ENCODE measurements at regions not wholly inside any gene's neighbourhood (a gene's known extent, or its start where the extent isn't known, plus 50 kb on each side); places are given as distances from the start of the nearest gene placed in this dataset.
"Not testable (repeated sequence)": the region's sequence is repeated elsewhere in the genome, so short reads cannot be mapped to it uniquely, and the experiment has no call there.

DNA sequence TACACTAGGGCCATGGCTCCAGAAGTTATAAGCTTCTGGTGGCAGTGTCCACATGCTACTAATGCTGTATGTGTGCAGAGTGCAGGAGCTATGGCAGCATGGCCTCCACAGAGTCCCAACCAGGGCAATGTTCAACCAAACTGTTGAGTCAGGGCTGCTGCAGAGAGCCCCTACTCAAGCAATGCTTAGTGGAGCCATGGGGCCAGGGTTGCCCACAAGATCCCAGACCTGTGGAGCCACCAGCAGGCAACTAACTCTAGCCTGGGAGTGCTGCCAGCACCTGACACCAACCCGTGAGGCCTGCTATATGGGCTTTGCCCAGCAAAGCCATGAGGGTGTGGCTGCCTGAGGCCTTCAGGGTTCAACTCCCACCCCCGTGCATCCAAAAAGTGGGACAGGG is 655.2 kb downstream of the TBC1D22A start:
- Histone ChIP-seq H3K4me1 (ENCODE audit: insufficient read depth, low read length) (no peaks in the 10 kb centered on the region), H3K4me3 (ENCODE audit: low read length) (no peak overlapping the region), H3K36me3 (ENCODE audit: insufficient read depth, low read length) (no peaks in the 10 kb centered on the region), H3K9me3 (ENCODE audit: low read length) (no peaks in the 10 kb centered on the region), H3K27me3 (ENCODE audit: insufficient read depth, low read length) (no peaks in the 10 kb centered on the region), H2AFZ (ENCODE audit: low read depth, low read length) (no peak overlapping the region)

DNA sequence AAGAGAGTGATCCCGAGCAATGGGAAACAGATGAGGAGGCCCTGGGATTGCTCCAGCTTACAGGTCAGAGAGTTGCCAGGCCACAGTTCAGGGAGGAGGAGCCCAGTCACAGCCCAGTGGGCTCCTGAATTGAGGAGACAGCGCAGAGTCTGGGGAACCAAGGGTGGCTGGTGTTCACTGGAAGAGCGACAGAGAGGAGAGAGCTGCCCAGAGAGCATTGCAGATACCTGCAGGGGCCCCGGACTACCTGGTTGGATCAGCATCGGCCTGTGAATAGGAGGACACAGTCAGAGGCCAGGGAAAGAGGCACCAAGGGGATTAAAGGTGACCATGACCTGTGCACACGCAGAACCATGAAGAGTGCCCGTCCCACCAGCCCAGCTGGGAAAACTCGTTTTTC is 648.6 kb downstream of the TBC1D22A start:
- Histone ChIP-seq H2AFZ (ENCODE audit: low read depth, low read length) (no peak overlapping the region), H3K9me3 (ENCODE audit: low read length) (no peaks in the 10 kb centered on the region), H3K4me3 (ENCODE audit: low read length) (no peak overlapping the region), H3K36me3 (ENCODE audit: insufficient read depth, low read length) (no peaks in the 10 kb centered on the region), H3K27me3 (ENCODE audit: insufficient read depth, low read length) (no peaks in the 10 kb centered on the region), H3K4me1 (ENCODE audit: insufficient read depth, low read length) (no peaks in the 10 kb centered on the region)

DNA sequence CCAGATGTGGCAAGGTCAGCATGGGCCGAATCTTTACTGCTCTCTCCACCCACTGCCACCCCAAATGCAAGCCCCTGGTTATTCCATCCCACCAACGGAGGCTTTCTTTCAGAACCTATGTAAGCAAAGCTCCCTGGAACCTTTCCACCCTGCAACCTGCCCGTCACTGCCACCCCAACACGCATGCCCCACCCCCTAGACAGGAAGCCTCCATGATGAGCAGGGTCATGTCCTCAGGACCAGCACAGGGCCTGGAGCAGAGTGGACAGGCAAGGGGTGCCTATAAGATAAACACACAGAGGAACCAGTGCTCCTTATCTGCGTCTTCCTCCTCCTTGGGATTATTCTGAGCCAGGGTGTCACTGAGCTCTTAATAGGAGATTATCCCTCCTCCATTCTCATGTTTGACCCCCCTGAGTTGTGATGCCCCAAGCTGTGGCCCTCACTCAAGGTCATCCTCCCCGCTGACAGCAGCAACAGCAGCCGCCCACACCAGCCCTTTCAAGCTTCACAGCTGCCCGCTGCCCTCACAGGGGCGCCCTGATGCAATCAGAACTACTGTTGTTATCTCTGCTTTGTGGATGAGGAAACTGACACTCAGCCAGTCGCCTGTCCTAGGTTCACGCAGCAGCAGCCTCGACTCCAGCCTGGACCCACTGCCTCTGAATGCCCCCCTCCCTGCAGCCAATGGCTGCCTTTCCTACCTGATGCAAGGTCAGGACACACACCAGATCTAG is 647.3 kb downstream of the TBC1D22A start:
- Histone ChIP-seq H3K36me3 (ENCODE audit: insufficient read depth, low read length) (no peaks in the 10 kb centered on the region), H2AFZ (ENCODE audit: low read depth, low read length) (no peak overlapping the region), H3K4me1 (ENCODE audit: insufficient read depth, low read length) (no peaks in the 10 kb centered on the region), H3K27me3 (ENCODE audit: insufficient read depth, low read length) (no peaks in the 10 kb centered on the region), H3K4me3 (ENCODE audit: low read length) (no peak overlapping the region), H3K9me3 (ENCODE audit: low read length) (no peaks in the 10 kb centered on the region)

DNA sequence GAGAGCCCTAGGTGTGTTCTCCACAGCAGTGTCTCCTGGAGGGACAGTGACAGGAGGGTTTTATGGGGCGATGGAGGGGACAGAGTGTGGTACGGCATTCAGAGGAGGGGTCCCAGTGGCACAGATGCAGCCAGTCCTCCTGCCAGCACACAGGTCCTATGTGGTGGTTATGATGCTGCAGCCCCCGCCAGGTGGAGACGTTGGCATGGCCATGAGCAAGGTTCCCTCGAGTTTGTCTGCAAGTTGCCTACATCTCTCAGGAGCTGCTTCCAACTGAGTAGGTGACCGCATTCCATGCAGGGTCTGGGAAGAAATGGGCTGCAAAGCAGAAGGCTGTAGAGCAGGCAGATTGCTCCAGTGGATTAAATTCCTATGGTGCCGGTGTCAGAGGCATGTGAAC is 646.0 kb downstream of the TBC1D22A start:
- Histone ChIP-seq H3K36me3 (ENCODE audit: insufficient read depth, low read length) (no peaks in the 10 kb centered on the region), H3K4me3 (ENCODE audit: low read length) (no peak overlapping the region), H3K4me1 (ENCODE audit: insufficient read depth, low read length) (no peaks in the 10 kb centered on the region), H3K27me3 (ENCODE audit: insufficient read depth, low read length) (no peaks in the 10 kb centered on the region), H2AFZ (ENCODE audit: low read depth, low read length) (no peak overlapping the region), H3K9me3 (ENCODE audit: low read length) (no peaks in the 10 kb centered on the region)

DNA sequence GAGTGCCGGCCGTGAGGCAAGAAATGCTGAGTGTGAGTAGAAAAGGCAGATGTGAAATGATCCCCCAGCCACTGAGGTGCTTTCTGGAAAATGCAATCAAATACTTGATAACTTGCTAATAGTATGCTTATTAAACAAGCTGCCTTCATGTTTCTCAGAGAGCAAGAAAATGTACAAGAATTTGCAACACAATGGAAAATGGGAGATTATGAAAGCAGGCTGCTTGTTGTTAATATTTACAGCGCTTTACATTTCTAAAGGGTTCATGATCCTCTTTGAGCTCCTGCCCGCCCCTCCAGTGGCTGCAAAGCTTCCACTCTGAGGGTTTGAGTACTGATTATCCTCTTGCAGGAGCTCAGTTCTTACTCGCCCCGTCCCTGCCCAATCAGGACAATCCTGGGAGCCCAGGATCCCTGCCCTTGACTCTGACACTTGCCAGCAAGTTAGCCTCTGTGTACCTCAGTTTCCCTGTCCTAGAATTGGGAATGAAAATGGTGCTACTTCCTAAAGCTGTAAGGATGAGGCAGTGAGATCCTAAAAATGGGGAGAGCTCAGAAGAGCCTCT is 645.1 kb downstream of the TBC1D22A start:
- H2AFZ ChIP-seq (ENCODE audit: low read depth, low read length), result no peak overlapping the region
- no peaks in the 10 kb centered on the region for H3K9me3 ChIP-seq (ENCODE audit: low read length)
- peaks cover 3% of the 10 kb centered on the region for H3K27me3 ChIP-seq (ENCODE audit: insufficient read depth, low read length)
- H3K4me3 ChIP-seq (ENCODE audit: low read length), result no peak overlapping the region
- no peaks in the 10 kb centered on the region for H3K36me3 ChIP-seq (ENCODE audit: insufficient read depth, low read length)
- H3K4me1 ChIP-seq (ENCODE audit: insufficient read depth, low read length), result no peaks in the 10 kb centered on the region

DNA sequence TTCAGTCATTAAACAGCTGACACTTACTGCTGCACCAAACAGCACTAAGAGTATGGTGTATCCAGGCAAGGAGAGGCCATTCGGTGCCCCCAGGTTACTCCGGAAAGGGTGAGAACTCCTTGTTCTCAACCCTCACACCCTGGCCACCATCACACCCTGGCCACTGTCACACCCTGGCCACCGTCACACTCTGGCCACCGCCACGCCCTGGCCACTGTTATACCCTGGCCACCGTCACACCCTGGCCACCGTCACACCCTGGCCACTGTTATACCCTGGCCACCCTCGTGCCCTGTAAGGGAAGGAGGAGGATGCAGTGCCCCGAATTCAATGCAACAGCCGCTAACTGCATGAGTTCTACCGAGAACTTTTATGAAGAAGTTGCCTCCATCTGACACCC is 644.4 kb downstream of the TBC1D22A start:
- no peaks in the 10 kb centered on the region for H3K9me3 ChIP-seq (ENCODE audit: low read length)
- peaks cover 6% of the 10 kb centered on the region for H3K27me3 ChIP-seq (ENCODE audit: insufficient read depth, low read length)
- no peaks in the 10 kb centered on the region for H3K36me3 ChIP-seq (ENCODE audit: insufficient read depth, low read length)
- H2AFZ ChIP-seq (ENCODE audit: low read depth, low read length), result no peak overlapping the region
- no peaks in the 10 kb centered on the region for H3K4me1 ChIP-seq (ENCODE audit: insufficient read depth, low read length)
- no peak overlapping the region for H3K4me3 ChIP-seq (ENCODE audit: low read length)

DNA sequence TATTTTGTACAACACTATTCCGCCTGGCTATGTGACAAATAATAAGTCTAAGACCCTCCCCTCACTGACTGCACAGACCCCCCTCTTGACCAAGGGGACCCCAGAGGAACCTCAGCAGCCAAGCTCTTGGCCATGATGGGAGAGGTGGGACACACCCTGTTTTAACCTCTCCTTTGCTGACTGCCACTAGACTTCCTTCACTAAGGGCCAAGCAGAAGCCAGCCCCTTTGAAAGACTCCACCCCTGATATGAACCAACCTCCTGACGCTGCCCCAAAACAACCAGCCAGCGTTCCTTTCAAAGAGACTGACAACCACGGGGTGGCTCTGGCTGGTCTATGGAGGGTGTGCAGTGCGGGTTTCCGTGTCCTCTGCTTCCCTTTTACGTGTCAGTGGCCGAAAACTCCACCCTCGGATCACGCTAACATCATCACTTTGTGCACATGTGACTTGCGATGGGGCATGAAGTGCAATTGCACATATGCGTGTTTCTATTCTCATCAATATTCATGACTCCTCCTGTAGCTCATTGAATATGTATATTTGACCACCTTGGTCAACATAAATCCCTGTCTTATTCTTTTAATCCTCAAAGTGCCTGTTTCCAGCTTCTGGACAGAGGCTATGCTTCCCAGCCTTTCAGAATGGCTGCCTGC is 643.9 kb downstream of the TBC1D22A start:
- Histone ChIP-seq H3K9me3 (ENCODE audit: low read length) (no peaks in the 10 kb centered on the region), H3K36me3 (ENCODE audit: insufficient read depth, low read length) (no peaks in the 10 kb centered on the region), H3K4me3 (ENCODE audit: low read length) (no peak overlapping the region), H3K27me3 (ENCODE audit: insufficient read depth, low read length) (peaks cover 9% of the 10 kb centered on the region), H3K4me1 (ENCODE audit: insufficient read depth, low read length) (no peaks in the 10 kb centered on the region), H2AFZ (ENCODE audit: low read depth, low read length) (no peak overlapping the region)

DNA sequence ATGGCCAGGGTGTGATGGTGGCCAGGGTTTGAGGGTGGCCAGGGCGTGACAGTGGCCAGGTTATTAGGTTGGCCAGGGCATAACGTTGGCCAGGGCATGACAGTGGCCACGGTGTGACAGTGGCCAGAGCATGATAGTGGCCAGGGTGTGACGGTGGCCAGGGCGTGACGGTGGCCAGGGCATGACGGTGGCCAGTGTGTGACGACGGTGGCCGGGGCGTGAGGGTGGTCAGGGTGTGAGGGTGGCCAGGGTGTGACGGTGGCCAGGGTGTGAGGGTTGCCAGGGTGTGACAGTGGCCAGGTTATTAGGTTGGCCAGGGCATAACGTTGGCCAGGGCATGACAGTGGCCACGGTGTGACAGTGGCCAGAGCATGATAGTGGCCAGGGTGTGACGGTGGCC is 642.8 kb downstream of the TBC1D22A start:
- not testable (repeated sequence) for H3K4me3 ChIP-seq (ENCODE audit: low read length); H2AFZ ChIP-seq (ENCODE audit: low read depth, low read length); H3K4me1 ChIP-seq (ENCODE audit: insufficient read depth, low read length); H3K9me3 ChIP-seq (ENCODE audit: low read length); H3K36me3 ChIP-seq (ENCODE audit: insufficient read depth, low read length)
- peaks cover 12% of the 10 kb centered on the region for H3K27me3 ChIP-seq (ENCODE audit: insufficient read depth, low read length)

DNA sequence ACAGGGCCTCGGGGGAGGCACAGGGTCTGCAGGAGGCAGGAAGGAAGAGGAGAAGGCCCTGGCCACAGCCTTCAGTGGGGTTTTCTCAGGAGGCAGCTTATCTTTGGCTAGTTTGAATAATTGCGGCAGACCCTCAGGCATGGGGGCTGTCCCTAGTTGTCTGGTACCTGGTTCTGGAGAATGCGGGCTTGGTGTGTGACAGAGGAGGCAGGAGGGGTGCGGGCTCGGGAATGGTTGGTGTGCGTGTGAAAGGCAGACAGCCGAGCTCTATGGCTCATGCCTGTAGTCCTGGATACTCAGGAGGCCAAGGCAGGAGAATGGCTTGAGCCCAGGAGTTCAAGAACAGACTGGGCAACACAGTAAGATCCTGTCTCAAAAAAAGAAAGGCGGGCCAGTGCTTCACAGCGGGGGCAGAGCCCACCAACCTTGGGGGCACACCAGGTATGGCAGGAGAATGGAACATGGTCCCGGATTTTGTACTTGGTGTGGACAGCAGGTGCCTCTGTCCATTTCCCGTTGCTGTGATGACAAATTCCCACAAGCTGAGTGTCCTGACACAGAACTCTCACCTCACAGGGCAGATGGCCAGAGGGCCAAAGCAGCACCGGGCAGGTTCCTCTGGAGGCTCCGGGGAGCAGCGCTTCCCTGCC is 640.6 kb downstream of the TBC1D22A start:
- H3K4me1 ChIP-seq (ENCODE audit: insufficient read depth, low read length), result no peaks in the 10 kb centered on the region
- H2AFZ ChIP-seq (ENCODE audit: low read depth, low read length), result no peak overlapping the region
- no peak overlapping the region for H3K4me3 ChIP-seq (ENCODE audit: low read length)
- H3K27me3 ChIP-seq (ENCODE audit: insufficient read depth, low read length), result peaks cover 12% of the 10 kb centered on the region
- H3K36me3 ChIP-seq (ENCODE audit: insufficient read depth, low read length), result no peaks in the 10 kb centered on the region
- no peaks in the 10 kb centered on the region for H3K9me3 ChIP-seq (ENCODE audit: low read length)

DNA sequence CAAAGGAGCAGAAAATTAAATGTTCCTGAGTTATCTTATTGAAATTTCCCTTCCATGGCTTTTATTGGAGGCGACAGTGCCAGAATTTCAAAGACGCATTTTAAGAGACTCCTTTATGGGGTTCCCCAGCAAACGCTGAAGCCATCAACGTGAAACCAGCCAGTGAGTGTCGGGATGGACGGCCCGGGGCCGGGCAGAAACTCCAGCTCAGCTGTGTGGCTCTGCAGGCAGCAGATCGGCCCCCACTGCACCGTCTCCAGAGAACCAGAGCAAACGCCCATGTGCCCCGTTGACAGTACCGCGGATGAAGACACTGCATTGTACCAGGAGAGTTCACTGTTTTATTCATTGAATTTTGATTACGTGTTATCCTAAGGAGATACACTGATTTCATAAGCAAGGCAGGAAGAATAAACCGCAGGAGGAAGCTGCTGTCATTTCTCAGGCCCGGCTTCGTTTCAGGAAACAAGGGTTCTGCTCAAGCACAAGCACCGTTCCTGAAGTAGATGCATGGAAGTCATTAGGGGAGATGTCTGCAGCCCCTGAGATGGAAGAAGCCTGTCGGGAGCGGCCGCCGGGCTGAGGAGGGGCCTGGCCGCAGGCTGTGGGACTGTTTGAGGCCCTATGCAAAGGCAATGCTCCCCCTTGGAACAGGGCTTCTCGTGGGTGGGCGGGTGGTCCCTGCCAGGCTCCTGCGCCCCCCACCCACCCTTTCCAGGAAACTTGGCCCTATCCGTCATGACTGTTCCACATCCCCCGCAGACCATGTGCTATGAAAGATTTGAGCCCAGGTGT is 639.7 kb downstream of the TBC1D22A start:
- H3K4me1 ChIP-seq (ENCODE audit: insufficient read depth, low read length), result no peaks in the 10 kb centered on the region
- no peak overlapping the region for H2AFZ ChIP-seq (ENCODE audit: low read depth, low read length)
- no peaks in the 10 kb centered on the region for H3K9me3 ChIP-seq (ENCODE audit: low read length)
- peaks cover 12% of the 10 kb centered on the region for H3K27me3 ChIP-seq (ENCODE audit: insufficient read depth, low read length)
- H3K4me3 ChIP-seq (ENCODE audit: low read length), result no peak overlapping the region
- H3K36me3 ChIP-seq (ENCODE audit: insufficient read depth, low read length), result no peaks in the 10 kb centered on the region

DNA sequence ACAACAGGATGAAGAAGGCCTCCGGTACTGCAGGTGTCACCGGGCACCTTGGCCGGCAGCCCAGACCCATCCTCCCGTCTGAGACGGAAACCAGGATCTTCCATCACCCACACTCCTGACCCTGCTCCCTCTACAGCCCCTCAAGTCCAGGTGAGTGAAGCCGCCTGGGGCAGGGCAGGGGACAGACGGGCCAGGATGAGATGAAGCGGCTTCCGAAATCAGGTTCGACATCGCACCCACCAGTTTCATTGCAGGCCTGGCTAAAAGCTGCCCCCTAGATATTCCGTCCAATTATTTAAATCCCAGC is 639.1 kb downstream of the TBC1D22A start:
- Histone ChIP-seq H3K4me3 (ENCODE audit: low read length) (no peak overlapping the region), H2AFZ (ENCODE audit: low read depth, low read length) (no peak overlapping the region), H3K9me3 (ENCODE audit: low read length) (no peaks in the 10 kb centered on the region), H3K4me1 (ENCODE audit: insufficient read depth, low read length) (no peaks in the 10 kb centered on the region), H3K36me3 (ENCODE audit: insufficient read depth, low read length) (no peaks in the 10 kb centered on the region), H3K27me3 (ENCODE audit: insufficient read depth, low read length) (peaks cover 12% of the 10 kb centered on the region)

DNA sequence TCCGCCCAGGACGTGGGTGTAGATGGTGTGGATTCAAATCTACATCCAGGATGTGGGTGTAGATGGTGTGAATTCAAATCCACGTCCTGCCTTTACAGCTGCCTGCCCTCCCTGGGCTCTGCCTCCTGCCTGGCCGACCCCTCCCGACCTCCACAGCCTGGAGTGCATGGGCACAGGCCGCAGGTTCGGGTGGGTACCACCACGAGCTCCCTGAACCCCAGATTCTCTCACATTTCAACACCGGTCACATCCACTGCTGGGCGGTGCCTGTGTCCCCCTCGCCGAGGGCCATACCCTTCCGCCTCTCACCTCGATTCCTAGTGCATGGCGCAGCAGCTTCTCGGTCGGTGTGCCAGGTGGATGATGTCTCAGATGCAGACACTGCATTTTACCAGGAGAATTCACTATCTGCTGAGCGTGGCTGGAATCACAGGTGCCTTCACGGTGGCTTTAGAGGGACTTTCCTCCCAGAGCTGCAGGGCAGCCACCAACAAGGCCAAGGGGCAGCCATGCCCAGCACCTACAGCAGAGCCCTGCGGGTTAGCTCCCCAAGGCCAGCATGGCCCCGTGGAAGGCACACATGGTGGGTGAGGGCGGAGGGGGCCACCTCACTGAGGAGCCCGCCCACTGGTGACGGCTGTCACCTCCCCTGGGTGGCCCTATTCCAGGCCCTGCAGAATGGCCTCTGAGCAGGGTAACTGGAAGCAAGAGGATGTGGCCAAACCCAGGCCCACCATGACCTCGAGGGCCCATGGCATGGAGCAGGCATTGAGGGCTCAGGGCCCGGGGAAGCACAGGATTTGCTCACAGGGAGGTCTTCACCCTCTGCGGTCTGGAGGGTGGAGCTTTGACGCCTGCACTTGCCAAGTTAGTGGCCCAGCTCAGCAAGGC is 638.5 kb downstream of the TBC1D22A start:
- Histone ChIP-seq H3K4me3 (ENCODE audit: low read length) (no peak overlapping the region), H2AFZ (ENCODE audit: low read depth, low read length) (no peak overlapping the region), H3K36me3 (ENCODE audit: insufficient read depth, low read length) (no peaks in the 10 kb centered on the region), H3K27me3 (ENCODE audit: insufficient read depth, low read length) (peaks cover 12% of the 10 kb centered on the region), H3K9me3 (ENCODE audit: low read length) (no peaks in the 10 kb centered on the region), H3K4me1 (ENCODE audit: insufficient read depth, low read length) (no peaks in the 10 kb centered on the region)

Data from neuron (in vitro differentiated cells).